ENCODE measurements at regions not wholly inside any gene's neighbourhood (a gene's known extent, or its start where the extent isn't known, plus 50 kb on each side); places are given as distances from the start of the nearest gene placed in this dataset.
"Not testable (repeated sequence)": the region's sequence is repeated elsewhere in the genome, so short reads cannot be mapped to it uniquely, and the experiment has no call there.

- no peak for DNase-seq (ENCODE audit: low read depth)
- H3K4me3 ChIP-seq (ENCODE audit: low read depth, low read length) = no peak overlapping the region
- no peak for TF ChIP-seq MYC (IDR thresholded peaks at IDR 0.05; ENCODE audit: low read depth, low read length)
- TF ChIP-seq CTCF (IDR thresholded peaks at IDR 0.05; ENCODE audit: low read depth, low read length) = no peak
- no peak for TF ChIP-seq POLR2A (IDR thresholded peaks at IDR 0.05; ENCODE audit: extremely low read depth, insufficient read length)
- no peak for TF ChIP-seq MAX (IDR thresholded peaks at IDR 0.05; ENCODE audit: low read depth, low read length)
These were observed 61.1 kb downstream of the MAD2L1 start for GRCh38 chr4:120005527-120005926.

DNA sequence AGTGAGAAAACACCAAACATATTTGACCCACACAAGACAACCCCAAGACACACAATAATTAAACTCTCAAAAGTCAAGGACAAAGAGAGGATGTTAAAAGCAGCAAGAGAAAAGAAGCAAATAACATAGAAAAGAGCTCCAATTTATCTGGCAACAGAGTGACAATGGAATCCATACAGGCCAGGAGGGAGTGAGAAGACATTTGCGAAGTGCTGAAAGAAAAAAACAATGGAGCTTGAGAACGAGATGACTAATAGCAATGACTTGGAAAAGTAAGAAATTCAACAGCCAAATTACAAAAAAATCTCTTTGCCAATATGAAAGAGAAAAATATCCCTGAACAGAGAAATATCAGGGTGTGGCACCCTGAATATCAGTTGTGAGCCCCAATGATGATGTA, 61.6 kb downstream of the MAD2L1 start:
- DNase-seq (ENCODE audit: low read depth) = no peak
- H3K4me3 ChIP-seq (ENCODE audit: low read depth, low read length) = no peak overlapping the region
- no peak for TF ChIP-seq MAX (IDR thresholded peaks at IDR 0.05; ENCODE audit: low read depth, low read length)
- TF ChIP-seq POLR2A (IDR thresholded peaks at IDR 0.05; ENCODE audit: extremely low read depth, insufficient read length) = no peak
- no peak for TF ChIP-seq MYC (IDR thresholded peaks at IDR 0.05; ENCODE audit: low read depth, low read length)
- no peak for TF ChIP-seq CTCF (IDR thresholded peaks at IDR 0.05; ENCODE audit: low read depth, low read length)

GRCh38 chr4:120004054-120004453, 62.6 kb downstream of the MAD2L1 start:
- TF ChIP-seq POLR2A (IDR thresholded peaks at IDR 0.05; ENCODE audit: extremely low read depth, insufficient read length) = no peak
- no peak for TF ChIP-seq MYC (IDR thresholded peaks at IDR 0.05; ENCODE audit: low read depth, low read length)
- no peak for TF ChIP-seq CTCF (IDR thresholded peaks at IDR 0.05; ENCODE audit: low read depth, low read length)
- TF ChIP-seq MAX (IDR thresholded peaks at IDR 0.05; ENCODE audit: low read depth, low read length) = no peak
- no peak overlapping the region for H3K4me3 ChIP-seq (ENCODE audit: low read depth, low read length)
- no peak for DNase-seq (ENCODE audit: low read depth)

GRCh38 chr4:120003193-120003592, 63.5 kb downstream of the MAD2L1 start:
- TF ChIP-seq POLR2A (IDR thresholded peaks at IDR 0.05; ENCODE audit: extremely low read depth, insufficient read length) = no peak
- TF ChIP-seq MYC (IDR thresholded peaks at IDR 0.05; ENCODE audit: low read depth, low read length) = no peak
- TF ChIP-seq CTCF (IDR thresholded peaks at IDR 0.05; ENCODE audit: low read depth, low read length) = no peak
- H3K4me3 ChIP-seq (ENCODE audit: low read depth, low read length) = no peak overlapping the region
- DNase-seq (ENCODE audit: low read depth) = no peak

GRCh38 chr4:120001850-120002249, 64.8 kb downstream of the MAD2L1 start:
- no peak for DNase-seq (ENCODE audit: low read depth)
- H3K4me3 ChIP-seq (ENCODE audit: low read depth, low read length) = no peak overlapping the region
- TF ChIP-seq MYC (IDR thresholded peaks at IDR 0.05; ENCODE audit: low read depth, low read length) = no peak

GRCh38 chr4:120000591-120001296, 65.9 kb downstream of the MAD2L1 start:
- DNase-seq (ENCODE audit: low read depth) = no peak
- TF ChIP-seq MYC (IDR thresholded peaks at IDR 0.05; ENCODE audit: low read depth, low read length) (no peak), MAX (IDR thresholded peaks at IDR 0.05; ENCODE audit: low read depth, low read length) (no peak), POLR2A (IDR thresholded peaks at IDR 0.05; ENCODE audit: extremely low read depth, insufficient read length) (no peak), CTCF (IDR thresholded peaks at IDR 0.05; ENCODE audit: low read depth, low read length) (no peak)
- H3K4me3 ChIP-seq (ENCODE audit: low read depth, low read length) = no peak overlapping the region

DNA sequence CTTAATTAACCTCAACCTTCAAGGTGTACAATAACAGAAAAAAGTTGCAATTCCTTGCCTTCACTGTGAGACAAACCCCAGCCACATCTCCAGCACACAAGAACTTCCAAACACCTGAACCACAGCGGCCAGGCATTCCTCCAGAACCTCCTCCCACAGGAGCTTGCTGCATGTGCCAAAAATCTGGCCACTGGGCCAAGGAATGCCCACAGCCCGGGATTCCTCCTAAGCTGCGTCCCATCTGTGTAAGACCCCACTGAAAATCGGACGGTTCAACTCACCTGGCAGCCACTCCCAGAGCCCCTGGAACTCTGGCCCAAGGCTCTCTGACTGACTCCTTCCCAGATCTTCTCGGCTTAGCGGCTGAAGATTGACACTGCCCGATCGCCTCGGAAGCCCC, 70.6 kb downstream of the MAD2L1 start:
- not testable (repeated sequence) for H3K4me3 ChIP-seq (ENCODE audit: low read depth, low read length); DNase-seq (ENCODE audit: low read depth)
